Esophagus muscularis mucosa (tissue), 4 donors: ENCODE measurements at regions not wholly inside any gene's neighbourhood (a gene's known extent, or its start where the extent isn't known, plus 50 kb on each side); places are given as distances from the start of the nearest gene placed in this dataset.

Experiments used
- EP300 ChIP-seq: sonication (generic); formaldehyde crosslinking; IDR thresholded peaks from one replicate; pipeline ENCODE4 v1.6.1; 2017; ENCODE audit warnings: antibody characterized with exemption
- POLR2A ChIP-seq: fragments of 450-650 bp; IDR thresholded peaks from one replicate; pipeline ENCODE4 v1.6.1; 2017; ENCODE audit warnings: antibody characterized with exemption, moderate library complexity, mild to moderate bottlenecking, low read depth
- TF ChIP-seq, protein P1 (sequence below), 3 experiments: fragments of 200-600 bp in 2 of 3; fragments of 450-650 bp in 1 of 3; sonication (generic) in 2 of 3; IDR thresholded peaks; one replicate each; pipeline ENCODE4 v1.5.1; 2017 to 2019; ENCODE audit warnings: antibody characterized with exemption in 3 of 3, mild to moderate bottlenecking in 2 of 3, moderate library complexity in 1 of 3

DNA sequence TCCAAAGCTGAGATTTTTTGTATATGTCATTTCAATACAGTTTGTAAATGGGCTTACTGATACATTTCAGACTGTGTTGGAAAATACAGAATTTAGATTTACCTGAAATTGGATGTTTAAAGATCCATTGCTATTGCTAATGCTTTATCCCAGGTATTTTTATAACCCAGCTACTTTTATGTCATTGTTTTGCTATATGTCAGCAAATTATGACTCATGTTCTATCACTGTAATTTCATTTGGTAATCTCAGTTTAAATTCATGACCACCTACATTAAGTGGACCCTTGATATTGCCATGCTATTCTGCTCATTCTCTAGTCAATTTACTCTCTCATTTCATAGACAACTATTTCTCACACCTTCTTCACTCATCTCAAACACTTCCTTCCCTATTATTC, 281.2 kb downstream of the IPO8 start:
- no peak for TF ChIP-seq POLR2A
- TF ChIP-seq, protein P1, sequence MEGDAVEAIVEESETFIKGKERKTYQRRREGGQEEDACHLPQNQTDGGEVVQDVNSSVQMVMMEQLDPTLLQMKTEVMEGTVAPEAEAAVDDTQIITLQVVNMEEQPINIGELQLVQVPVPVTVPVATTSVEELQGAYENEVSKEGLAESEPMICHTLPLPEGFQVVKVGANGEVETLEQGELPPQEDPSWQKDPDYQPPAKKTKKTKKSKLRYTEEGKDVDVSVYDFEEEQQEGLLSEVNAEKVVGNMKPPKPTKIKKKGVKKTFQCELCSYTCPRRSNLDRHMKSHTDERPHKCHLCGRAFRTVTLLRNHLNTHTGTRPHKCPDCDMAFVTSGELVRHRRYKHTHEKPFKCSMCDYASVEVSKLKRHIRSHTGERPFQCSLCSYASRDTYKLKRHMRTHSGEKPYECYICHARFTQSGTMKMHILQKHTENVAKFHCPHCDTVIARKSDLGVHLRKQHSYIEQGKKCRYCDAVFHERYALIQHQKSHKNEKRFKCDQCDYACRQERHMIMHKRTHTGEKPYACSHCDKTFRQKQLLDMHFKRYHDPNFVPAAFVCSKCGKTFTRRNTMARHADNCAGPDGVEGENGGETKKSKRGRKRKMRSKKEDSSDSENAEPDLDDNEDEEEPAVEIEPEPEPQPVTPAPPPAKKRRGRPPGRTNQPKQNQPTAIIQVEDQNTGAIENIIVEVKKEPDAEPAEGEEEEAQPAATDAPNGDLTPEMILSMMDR (IDR thresholded peaks at IDR 0.05): no peak
- no peak for TF ChIP-seq EP300
